Spleen (tissue), 11 donors: ENCODE measurements at regions not wholly inside any gene's neighbourhood (a gene's known extent, or its start where the extent isn't known, plus 50 kb on each side); places are given as distances from the start of the nearest gene placed in this dataset.
"Not testable (repeated sequence)": the region's sequence is repeated elsewhere in the genome, so short reads cannot be mapped to it uniquely, and the experiment has no call there.

Experiments
- DNase-seq: peaks from one replicate; pipeline ENCODE4 v3.0.0-alpha.2; 2020
- H3K27ac ChIP-seq, 8 donors: fragments of 200-600 bp; sonication (generic) in 7 of 8; 1 replicate in 4 of 8; 2 replicates in 4 of 8; pipeline versions ENCODE4 v1.5.0 to v1.8.0; 2016 to 2021; ENCODE audit warnings: inconsistent platforms in 4 of 8, mild to moderate bottlenecking in 4 of 8, moderate library complexity in 1 of 8
- H3K27me3 ChIP-seq, 7 donors: fragments of 200-600 bp; sonication (generic) in 6 of 7; replicated peaks in 1 of 7; 1 replicate in 4 of 7; 2 replicates in 3 of 7; pipeline versions ENCODE4 v1.5.0 to v1.8.0; 2016 to 2021; ENCODE audit warnings: inconsistent platforms in 3 of 7, mild to moderate bottlenecking in 1 of 7
- H3K36me3 ChIP-seq, 6 donors: fragments of 200-600 bp; sonication (generic) in 5 of 6; 1 replicate in 4 of 6; 2 replicates in 2 of 6; pipeline versions ENCODE4 v1.5.0 to v1.8.0; 2016 to 2021; ENCODE audit warnings: inconsistent platforms in 2 of 6
- H3K4me1 ChIP-seq, 6 donors: fragments of 200-600 bp; sonication (generic) in 5 of 6; 1 replicate in 3 of 6; 2 replicates in 3 of 6; pipeline versions ENCODE4 v1.5.0 to v1.8.0; 2016 to 2021; ENCODE audit warnings: inconsistent platforms in 3 of 6
- H3K4me3 ChIP-seq, 8 donors: fragments of 200-600 bp; sonication (generic) in 7 of 8; 1 replicate in 4 of 8; 2 replicates in 4 of 8; pipeline versions ENCODE4 v1.5.0 to v1.8.0; 2016 to 2021; ENCODE audit warnings: inconsistent platforms in 4 of 8, mild to moderate bottlenecking in 4 of 8, moderate library complexity in 2 of 8
- H3K9me3 ChIP-seq, 8 donors: fragments of 200-600 bp; sonication (generic) in 7 of 8; 1 replicate in 4 of 8; 2 replicates in 4 of 8; pipeline versions ENCODE4 v1.5.0 to v1.8.0; 2016 to 2021; ENCODE audit warnings: inconsistent platforms in 4 of 8
- CTCF ChIP-seq, 11 experiments: fragments of 200-600 bp in 7 of 11; fragments of 450-650 bp in 4 of 11; sonication (generic) in 4 of 11; IDR thresholded peaks in 8 of 11; conservative IDR thresholded peaks in 3 of 11; 1 replicate in 7 of 11; 2 replicates in 4 of 11; pipeline versions ENCODE4 v1.4.0 to v1.8.0; 2016 to 2021; ENCODE audit warnings: antibody characterized with exemption in 11 of 11, inconsistent platforms in 4 of 11, mild to moderate bottlenecking in 1 of 11
- POLR2A ChIP-seq, 3 donors: fragments of 450-650 bp; IDR thresholded peaks; one replicate each; pipeline ENCODE4 v1.5.1; 2017; ENCODE audit warnings: antibody characterized with exemption in 3 of 3, mild to moderate bottlenecking in 1 of 3
- POLR2AphosphoS5 ChIP-seq, 3 donors: sonication (generic); formaldehyde crosslinking; IDR thresholded peaks; one replicate each; pipeline ENCODE4 v1.5.1; 2017; ENCODE audit warnings: antibody characterized with exemption in 3 of 3
- WGBS, 5 donors: extraction: QIAGEN DNeasy Blood & Tissue Kit in 3 of 5; methylation state at CpG; one replicate each; pipeline versions ENCODE4 v1.1.5 to v1.1.7; 2013 to 2018; 5-methylcytosine and 5-hydroxymethylcytosine counted together
- intact Hi-C: fragments of 100-400 bp; cut with DNase I; formaldehyde crosslinking; loops from one replicate; pipeline ENCODE4 v1.15.0; 2023; ENCODE audit warnings: low total_unique reads
- donor health status: healthy with polysubstance abuse.
- donor health status: DM: no; HTN: no; CAD: no; lungs with moderate emphysema.
- donor health status: DM: no; HTN: no; CAD: no.
- donor health status: Bipolar disorder and iron deficiency.
- donor health status: healthy.
- donor health status: DM: no; HTN: no; CAD: no.
- donor health status: DM: yes; HTN: yes; CAD: no.

- no peaks in the 10 kb centered on the region for H3K27me3 ChIP-seq
- no peaks in the 10 kb centered on the region for H3K36me3 ChIP-seq
- intact Hi-C loops = no loop called here
- H3K9me3 ChIP-seq = peaks cover 0 to 19% (median 0%) of the 10 kb centered on the region in 8 donors
- H3K4me1 ChIP-seq = no peaks in the 10 kb centered on the region
- H3K4me3 ChIP-seq = no peak overlapping the region
- no peak for TF ChIP-seq POLR2AphosphoS5 (IDR thresholded peaks at IDR 0.05)
- TF ChIP-seq POLR2A (IDR thresholded peaks at IDR 0.05) = no peak
- TF ChIP-seq CTCF (IDR thresholded peaks at IDR 0.05 in 8 of 11, conservative IDR thresholded peaks at IDR 0.05 in 3 of 11) = no peak
- H3K27ac ChIP-seq = no peak overlapping the region
- WGBS, 5 donors = 97 to 100% (median 100%) methylated on average over 1 of the region's 1 CpG
- no peak for DNase-seq
These were observed 280.9 kb upstream of the PRKX start for GRCh38 chrX:3994315-3994714.

DNA sequence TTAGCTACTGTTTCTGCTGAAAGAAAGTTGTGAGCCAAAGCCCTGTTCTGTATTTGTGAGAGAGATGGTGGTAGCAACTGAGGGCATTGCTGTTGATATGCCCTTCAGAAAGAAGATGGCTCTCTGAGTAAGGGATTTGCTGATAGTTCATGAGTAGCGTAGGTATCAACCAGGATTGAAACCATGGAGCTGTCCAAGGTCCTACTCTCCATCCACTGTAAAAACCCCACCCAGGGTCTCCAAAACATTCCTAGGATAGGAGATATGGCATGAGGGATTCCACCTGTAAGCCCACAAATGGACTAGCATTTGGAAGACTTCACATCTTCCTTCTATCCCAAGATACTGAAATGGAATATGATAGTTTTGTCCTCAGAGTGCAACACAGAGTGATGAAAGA lies 277.1 kb upstream of the PRKX start:
- TF ChIP-seq CTCF (IDR thresholded peaks at IDR 0.05 in 8 of 11, conservative IDR thresholded peaks at IDR 0.05 in 3 of 11) (no peak), POLR2A (IDR thresholded peaks at IDR 0.05) (no peak), POLR2AphosphoS5 (IDR thresholded peaks at IDR 0.05) (no peak)
- no peak overlapping the region for H3K4me3 ChIP-seq
- H3K4me1 ChIP-seq = no peaks in the 10 kb centered on the region
- 59 to 80% (median 73%) methylated on average over 1 of the region's 1 CpG for WGBS, 5 donors
- no peaks in the 10 kb centered on the region for H3K27me3 ChIP-seq
- H3K36me3 ChIP-seq = no peaks in the 10 kb centered on the region
- intact Hi-C loops = no loop called here
- H3K9me3 ChIP-seq = peaks cover 0 to 15% (median 0%) of the 10 kb centered on the region in 8 donors
- no peak for DNase-seq
- H3K27ac ChIP-seq = no peak overlapping the region

DNA sequence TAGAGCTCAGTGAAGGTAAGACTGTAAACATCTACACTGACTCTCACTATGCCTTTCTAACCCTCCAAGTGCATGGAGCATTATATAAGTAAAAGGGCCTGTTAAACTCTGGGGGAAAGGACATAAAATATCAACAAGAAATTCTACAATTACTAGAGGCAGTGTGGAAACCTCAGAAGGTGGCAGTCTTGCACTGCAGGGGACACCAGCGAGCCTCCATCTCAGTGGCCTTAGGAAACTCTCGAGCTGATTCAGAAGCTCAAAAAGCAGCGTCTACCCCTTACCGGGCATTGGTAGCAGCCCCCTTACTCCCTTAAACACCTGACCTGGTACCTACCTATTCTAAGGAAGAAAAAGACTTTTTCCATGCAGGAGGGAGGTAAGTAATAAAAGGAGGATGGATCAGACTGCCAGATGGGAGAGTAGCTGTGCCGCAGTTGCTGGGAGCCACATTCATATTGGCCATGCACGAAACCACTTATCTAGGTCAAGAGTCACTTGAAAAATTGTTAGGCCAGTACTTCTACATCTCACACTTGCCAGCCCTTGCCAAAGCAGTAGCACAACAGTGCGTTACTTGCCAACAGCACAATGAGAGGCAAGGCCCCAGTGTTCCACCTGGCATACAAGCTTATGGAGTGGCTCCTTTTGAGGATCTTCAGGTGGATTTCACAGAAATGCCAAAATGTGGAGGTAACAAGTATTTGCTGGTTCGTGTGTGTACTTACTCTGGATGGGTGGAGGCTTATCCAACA lies 258.8 kb upstream of the PRKX start:
- DNase-seq = not testable (repeated sequence)

GRCh38 chrX:3968749-3969148 lies 255.3 kb upstream of the PRKX start:
- Histone ChIP-seq H3K9me3 (no peaks in the 10 kb centered on the region), H3K36me3 (no peaks in the 10 kb centered on the region), H3K4me1 (no peaks in the 10 kb centered on the region), H3K4me3 (no peak overlapping the region), H3K27ac (no peak overlapping the region), H3K27me3 (no peaks in the 10 kb centered on the region)
- 88 to 100% (median 95%) methylated on average over 4 of the region's 4 CpGs for WGBS, 5 donors
- TF ChIP-seq POLR2A (IDR thresholded peaks at IDR 0.05) (no peak), POLR2AphosphoS5 (IDR thresholded peaks at IDR 0.05) (no peak), CTCF (IDR thresholded peaks at IDR 0.05 in 8 of 11, conservative IDR thresholded peaks at IDR 0.05 in 3 of 11) (no peak)
- intact Hi-C loops = no loop called here
- no peak for DNase-seq

More for the DNA sequence above, 258.8 kb upstream of the PRKX start:
- H3K27ac ChIP-seq, H3K9me3 ChIP-seq, H3K36me3 ChIP-seq, H3K4me1 ChIP-seq, H3K4me3 ChIP-seq, H3K27me3 ChIP-seq, intact Hi-C loops: not testable (repeated sequence)
- WGBS, 5 donors = 65 to 72% (median 68%) methylated on average over 8 of the region's 8 CpGs
